ENCODE measurements at regions not wholly inside any gene's neighbourhood (a gene's known extent, or its start where the extent isn't known, plus 50 kb on each side); places are given as distances from the start of the nearest gene placed in this dataset.

- TF ChIP-seq CTCF (conservative IDR thresholded peaks at IDR 0.05): no peak
- TF ChIP-seq ZFX (IDR thresholded peaks at IDR 0.05): no peak
Observed at GRCh38 chr6:113560376-113560775, 296.8 kb upstream of the MARCKS start.

All from C4-2B (cell line).